ENCODE measurements at regions not wholly inside any gene's neighbourhood (a gene's known extent, or its start where the extent isn't known, plus 50 kb on each side); places are given as distances from the start of the nearest gene placed in this dataset.

DNA sequence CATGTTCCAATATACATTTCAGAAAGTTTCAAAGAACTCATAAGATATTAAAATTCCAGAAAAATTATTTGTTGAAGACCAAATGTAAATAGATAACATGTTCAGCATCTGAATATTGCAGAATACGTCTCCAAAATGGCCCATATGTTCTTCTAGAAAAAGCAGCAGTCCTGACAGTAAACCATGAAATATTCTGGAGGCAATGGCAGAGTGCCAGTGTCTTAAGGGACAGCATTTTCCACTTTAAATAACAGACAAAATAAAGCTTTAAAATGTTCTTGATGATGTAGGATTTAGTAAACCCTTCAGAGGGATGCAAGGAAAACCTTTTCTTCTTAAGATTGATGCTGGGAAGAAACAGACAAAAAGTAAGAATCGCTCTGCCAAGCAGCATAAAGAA is 721.0 kb downstream of the NR2F1-AS1 start:
- DNase-seq (ENCODE audit: low read depth, low spot score) = no peak
- H3K4me3 ChIP-seq (ENCODE audit: low read depth, low read length) = no peak overlapping the region
- no peak for TF ChIP-seq CTCF (IDR thresholded peaks at IDR 0.05; ENCODE audit: low read depth, low read length)
- in situ Hi-C loops (cut with HindIII; ENCODE audit: low sequenced_read_pairs) = no loop called here

DNA sequence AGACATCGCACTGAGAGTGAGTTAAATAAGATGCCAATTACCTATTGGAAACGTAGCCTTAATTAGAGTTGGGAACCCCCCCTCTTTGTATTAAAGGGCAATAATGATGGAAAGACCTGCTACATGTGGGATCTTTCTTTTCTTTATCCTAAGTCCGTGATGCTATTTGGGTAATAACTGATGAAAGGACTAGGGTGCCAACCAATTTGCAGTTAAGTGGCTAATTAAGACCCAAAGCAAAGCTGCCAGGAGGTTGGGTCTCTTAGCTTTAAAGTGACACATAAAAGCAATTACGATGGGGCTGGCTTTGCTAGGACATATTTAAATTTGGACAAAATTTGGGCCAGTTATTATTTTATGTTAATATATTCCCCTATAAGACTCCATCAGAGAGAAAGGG is 728.8 kb downstream of the NR2F1-AS1 start:
- no peak overlapping the region for H3K4me3 ChIP-seq (ENCODE audit: low read depth, low read length)
- DNase-seq (ENCODE audit: low read depth, low spot score) = no peak
- in situ Hi-C loops (cut with HindIII; ENCODE audit: low sequenced_read_pairs) = no loop called here
- no peak for TF ChIP-seq CTCF (IDR thresholded peaks at IDR 0.05; ENCODE audit: low read depth, low read length)

DNA sequence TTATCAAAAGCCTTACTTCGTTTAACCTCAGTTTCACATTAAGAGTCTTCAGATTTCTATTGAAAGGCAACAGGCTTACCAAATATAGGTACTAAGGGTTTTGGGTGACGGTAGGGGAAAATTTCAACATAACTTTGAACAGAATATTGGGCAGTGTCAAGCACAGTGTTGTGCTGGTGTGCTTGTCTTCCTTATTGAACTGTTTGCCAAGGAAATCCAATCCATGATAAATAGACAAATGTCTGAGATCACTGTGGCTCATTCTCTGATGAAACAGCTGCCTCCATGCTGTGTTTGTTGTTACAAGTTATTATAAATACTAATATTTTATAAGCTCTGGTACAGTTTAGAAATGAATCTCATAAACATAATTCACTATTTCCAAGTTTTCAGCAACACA is 730.1 kb downstream of the NR2F1-AS1 start:
- in situ Hi-C loops (cut with HindIII; ENCODE audit: low sequenced_read_pairs) = no loop called here
- DNase-seq (ENCODE audit: low read depth, low spot score) = peak; percentile 10
- TF ChIP-seq CTCF (IDR thresholded peaks at IDR 0.05; ENCODE audit: low read depth, low read length) = no peak
- H3K4me3 ChIP-seq (ENCODE audit: low read depth, low read length) = no peak overlapping the region

DNA sequence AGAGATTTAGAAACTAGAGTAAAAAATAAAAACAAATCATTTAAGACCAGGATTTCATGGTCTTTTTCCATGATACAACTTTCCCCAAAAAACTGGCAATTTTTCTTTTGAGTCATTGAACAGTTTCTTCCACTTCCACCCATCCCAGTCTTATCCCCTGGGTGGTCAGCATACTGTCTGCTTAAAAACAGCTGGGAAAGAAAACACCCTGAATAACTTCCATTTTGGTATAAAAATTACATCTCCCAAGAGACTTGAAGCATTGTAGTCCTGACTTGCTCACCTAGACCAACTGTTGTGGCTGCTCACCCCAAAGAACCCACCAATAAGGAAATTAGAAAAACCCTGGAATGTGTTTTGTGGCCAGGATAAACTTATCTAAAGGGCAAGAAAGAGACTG is 731.3 kb downstream of the NR2F1-AS1 start:
- DNase-seq (ENCODE audit: low read depth, low spot score) = peak; percentile 37
- H3K4me3 ChIP-seq (ENCODE audit: low read depth, low read length) = no peak overlapping the region
- no peak for TF ChIP-seq CTCF (IDR thresholded peaks at IDR 0.05; ENCODE audit: low read depth, low read length)
- in situ Hi-C loops (cut with HindIII; ENCODE audit: low sequenced_read_pairs) = no loop called here

DNA sequence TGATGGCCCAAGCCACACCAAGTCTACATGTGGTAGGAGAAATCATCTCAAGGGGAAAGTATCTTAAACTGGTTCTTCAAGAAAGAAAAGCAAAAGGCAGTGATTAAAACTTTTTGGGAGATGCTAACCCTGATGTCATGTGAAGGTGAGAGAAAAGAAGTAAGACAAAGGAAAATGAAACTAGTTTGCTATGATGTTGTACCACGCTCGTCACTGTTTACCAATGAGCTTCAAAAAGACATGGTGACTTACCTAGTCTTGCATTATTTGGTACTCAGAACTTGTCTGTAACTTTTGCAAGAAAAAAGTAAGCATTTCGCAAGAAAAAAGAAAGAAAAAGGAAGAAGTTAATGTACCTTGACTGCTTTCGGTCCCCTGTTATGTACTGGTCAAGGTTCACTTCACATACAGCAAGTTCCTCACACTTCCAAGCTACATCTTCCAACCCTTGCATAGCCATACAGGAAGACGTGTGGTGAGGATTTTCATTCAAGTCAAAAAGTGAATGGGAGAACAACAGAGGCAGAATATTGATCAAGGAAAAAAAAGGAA is 739.3 kb downstream of the NR2F1-AS1 start:
- in situ Hi-C loops (cut with HindIII; ENCODE audit: low sequenced_read_pairs) = no loop called here
- no peak overlapping the region for H3K4me3 ChIP-seq (ENCODE audit: low read depth, low read length)
- no peak for DNase-seq (ENCODE audit: low read depth, low spot score)
- no peak for TF ChIP-seq CTCF (IDR thresholded peaks at IDR 0.05; ENCODE audit: low read depth, low read length)

DNA sequence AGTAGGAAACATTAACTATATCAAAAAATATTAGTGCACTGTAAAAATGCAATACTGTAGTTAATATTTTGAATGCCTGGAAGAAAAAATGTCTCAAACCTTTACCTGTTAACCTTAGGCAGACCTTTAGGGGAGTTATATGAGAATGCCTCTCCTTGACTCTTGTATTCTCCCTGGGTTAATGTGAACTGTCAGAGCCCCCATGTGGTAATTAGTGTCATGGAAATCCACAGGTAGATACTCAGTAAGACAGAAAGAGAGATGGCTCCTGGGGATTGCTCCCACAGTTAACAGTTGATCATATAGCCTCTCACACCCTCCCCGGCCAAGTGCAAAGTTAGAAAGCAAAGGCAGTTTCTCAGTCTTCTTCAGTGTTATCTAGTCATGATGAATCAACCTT is 742.8 kb downstream of the NR2F1-AS1 start:
- in situ Hi-C loops (cut with HindIII; ENCODE audit: low sequenced_read_pairs) = no loop called here
- no peak for DNase-seq (ENCODE audit: low read depth, low spot score)
- no peak for TF ChIP-seq CTCF (IDR thresholded peaks at IDR 0.05; ENCODE audit: low read depth, low read length)
- H3K4me3 ChIP-seq (ENCODE audit: low read depth, low read length) = no peak overlapping the region
